Stomach (tissue), 8 donors: ENCODE measurements at regions not wholly inside any gene's neighbourhood (a gene's known extent, or its start where the extent isn't known, plus 50 kb on each side); places are given as distances from the start of the nearest gene placed in this dataset.

Experiments used
- DNase-seq, 2 donors: peaks; one replicate each; pipeline versions ENCODE4 v3.0.0 to v3.0.0-alpha.2; 2013 to 2019
- H3K27ac ChIP-seq, 5 donors: fragments of 200-600 bp in 4 of 5; sonication (generic) in 4 of 5; one replicate each; pipeline ENCODE4 v1.5.1; 2013 to 2019; ENCODE audit warnings: mild to moderate bottlenecking in 1 of 5, moderate library complexity in 1 of 5
- H3K27me3 ChIP-seq, 3 donors: fragments of 200-600 bp; sonication (generic); one replicate each; pipeline ENCODE4 v1.5.1; 2017 to 2019; ENCODE audit warnings: mixed run types in 1 of 3
- H3K36me3 ChIP-seq, 4 donors: fragments of 200-600 bp; sonication (generic); 1 replicate in 3 of 4; 2 replicates in 1 of 4; pipeline ENCODE4 v1.5.1; 2016 to 2019
- H3K4me1 ChIP-seq, 4 donors: fragments of 200-600 bp; sonication (generic); one replicate each; pipeline ENCODE4 v1.5.1; 2016 to 2019
- H3K4me3 ChIP-seq, 4 donors: fragments of 200-600 bp; sonication (generic) in 3 of 4; one replicate each; pipeline ENCODE4 v1.5.1; 2016 to 2019; ENCODE audit warnings: mild to moderate bottlenecking in 1 of 4
- H3K9me3 ChIP-seq, 4 donors: fragments of 200-600 bp; sonication (generic); one replicate each; pipeline ENCODE4 v1.5.1; 2016 to 2019
- EP300 ChIP-seq: sonication (generic); formaldehyde crosslinking; IDR thresholded peaks from one replicate; pipeline ENCODE4 v1.6.1; 2017; ENCODE audit warnings: antibody characterized with exemption
- POLR2A ChIP-seq, 4 donors: fragments of 450-650 bp; IDR thresholded peaks; one replicate each; pipeline ENCODE4 v1.6.1; 2016; ENCODE audit warnings: antibody characterized with exemption in 4 of 4, control low read depth in 2 of 4, mild to moderate bottlenecking in 1 of 4, moderate library complexity in 1 of 4
- POLR2AphosphoS5 ChIP-seq, 3 donors: sonication (generic); formaldehyde crosslinking; IDR thresholded peaks; one replicate each; pipeline ENCODE4 v1.6.1; 2016; ENCODE audit warnings: antibody characterized with exemption in 3 of 3
- WGBS, 5 donors: extraction: QIAGEN DNeasy Blood & Tissue Kit in 3 of 5; methylation state at CpG; one replicate each; pipeline versions ENCODE4 v1.1.5 to v1.1.7; 2013 to 2018; 5-methylcytosine and 5-hydroxymethylcytosine counted together
- intact Hi-C: fragments of 100-400 bp; cut with DNase I; formaldehyde crosslinking; loops from one replicate; pipeline ENCODE4 v1.15.1; 2023; ENCODE audit warnings: low total_unique reads
- TF ChIP-seq, protein P1 (sequence below), 7 experiments: fragments of 450-650 bp in 4 of 7; fragments of 200-600 bp in 3 of 7; sonication (generic) in 3 of 7; IDR thresholded peaks; one replicate each; pipeline ENCODE4 v1.5.1; 2016 to 2019; ENCODE audit warnings: antibody characterized with exemption in 7 of 7, control low read depth in 2 of 7, mild to moderate bottlenecking in 1 of 7
- donor health status: healthy with polysubstance abuse.
- donor health status: Bipolar disorder and iron deficiency.
- donor health status: healthy.

DNA sequence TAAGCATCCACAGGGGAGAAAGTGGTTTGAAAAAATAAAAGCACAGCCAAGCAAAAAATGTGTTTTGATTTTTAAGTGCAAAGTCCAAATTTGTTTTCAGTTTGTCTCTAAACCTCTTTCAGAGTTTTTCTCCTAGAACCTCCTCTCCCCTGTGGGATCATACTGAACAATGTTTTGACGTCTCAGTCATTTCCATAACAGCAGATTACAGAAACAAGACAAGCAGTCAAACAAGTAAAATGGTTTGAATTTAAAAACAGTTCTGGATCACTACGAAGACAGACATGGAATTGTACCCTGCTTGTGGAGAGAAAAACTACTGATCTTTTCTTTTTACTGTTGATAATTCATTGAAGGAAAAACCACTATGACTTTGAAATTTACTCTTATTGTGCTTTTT lies 245.7 kb upstream of the CNTN4 start:
- H3K36me3 ChIP-seq, result no peaks in the 10 kb centered on the region
- DNase-seq, result no peak
- intact Hi-C loops, result no loop called here
- H3K27ac ChIP-seq, result no peak overlapping the region
- no peaks in the 10 kb centered on the region for H3K9me3 ChIP-seq
- H3K4me1 ChIP-seq, result no peaks in the 10 kb centered on the region
- H3K4me3 ChIP-seq, result no peak overlapping the region
- whole genome bisulfite sequencing, 5 donors, result 51 to 67% (median 59%) methylated on average over 2 of the region's 2 CpGs
- no peaks in the 10 kb centered on the region for H3K27me3 ChIP-seq
- TF ChIP-seq, protein P1, sequence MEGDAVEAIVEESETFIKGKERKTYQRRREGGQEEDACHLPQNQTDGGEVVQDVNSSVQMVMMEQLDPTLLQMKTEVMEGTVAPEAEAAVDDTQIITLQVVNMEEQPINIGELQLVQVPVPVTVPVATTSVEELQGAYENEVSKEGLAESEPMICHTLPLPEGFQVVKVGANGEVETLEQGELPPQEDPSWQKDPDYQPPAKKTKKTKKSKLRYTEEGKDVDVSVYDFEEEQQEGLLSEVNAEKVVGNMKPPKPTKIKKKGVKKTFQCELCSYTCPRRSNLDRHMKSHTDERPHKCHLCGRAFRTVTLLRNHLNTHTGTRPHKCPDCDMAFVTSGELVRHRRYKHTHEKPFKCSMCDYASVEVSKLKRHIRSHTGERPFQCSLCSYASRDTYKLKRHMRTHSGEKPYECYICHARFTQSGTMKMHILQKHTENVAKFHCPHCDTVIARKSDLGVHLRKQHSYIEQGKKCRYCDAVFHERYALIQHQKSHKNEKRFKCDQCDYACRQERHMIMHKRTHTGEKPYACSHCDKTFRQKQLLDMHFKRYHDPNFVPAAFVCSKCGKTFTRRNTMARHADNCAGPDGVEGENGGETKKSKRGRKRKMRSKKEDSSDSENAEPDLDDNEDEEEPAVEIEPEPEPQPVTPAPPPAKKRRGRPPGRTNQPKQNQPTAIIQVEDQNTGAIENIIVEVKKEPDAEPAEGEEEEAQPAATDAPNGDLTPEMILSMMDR (IDR thresholded peaks at IDR 0.05), result no peak
- TF ChIP-seq POLR2AphosphoS5 (IDR thresholded peaks at IDR 0.05) (no peak), POLR2A (IDR thresholded peaks at IDR 0.05) (no peak), EP300 (no peak)

DNA sequence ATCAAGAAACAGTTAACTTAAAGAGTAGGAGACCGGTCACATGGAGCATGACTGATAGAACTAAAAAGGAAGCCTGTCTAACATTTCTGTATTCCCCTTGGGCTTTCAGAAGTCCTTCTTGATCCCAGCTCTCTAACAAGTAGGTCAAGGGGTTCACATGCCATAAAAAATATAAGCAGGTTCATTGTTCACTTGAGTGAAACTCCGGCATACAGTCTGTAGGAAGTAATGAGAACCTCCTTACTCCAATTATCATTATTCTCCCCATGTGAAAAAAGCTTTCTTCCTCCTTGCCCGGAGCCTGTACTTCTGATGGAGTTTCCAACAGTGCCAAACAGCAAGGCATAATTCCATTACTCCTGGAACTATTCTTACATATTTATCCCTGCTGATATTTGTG lies 242.8 kb upstream of the CNTN4 start:
- Histone ChIP-seq H3K36me3 (no peaks in the 10 kb centered on the region), H3K27me3 (no peaks in the 10 kb centered on the region), H3K27ac (no peak overlapping the region), H3K9me3 (no peaks in the 10 kb centered on the region), H3K4me1 (no peaks in the 10 kb centered on the region), H3K4me3 (no peak overlapping the region)
- intact Hi-C loops, result no loop called here
- DNase-seq, result no peak
- TF ChIP-seq POLR2AphosphoS5 (IDR thresholded peaks at IDR 0.05), result no peak
- no peak for TF ChIP-seq EP300
- TF ChIP-seq, protein P1 (IDR thresholded peaks at IDR 0.05), result no peak
- no peak for TF ChIP-seq POLR2A (IDR thresholded peaks at IDR 0.05)
- 74 to 86% (median 77%) methylated on average over 3 of the region's 3 CpGs for WGBS, 5 donors

DNA sequence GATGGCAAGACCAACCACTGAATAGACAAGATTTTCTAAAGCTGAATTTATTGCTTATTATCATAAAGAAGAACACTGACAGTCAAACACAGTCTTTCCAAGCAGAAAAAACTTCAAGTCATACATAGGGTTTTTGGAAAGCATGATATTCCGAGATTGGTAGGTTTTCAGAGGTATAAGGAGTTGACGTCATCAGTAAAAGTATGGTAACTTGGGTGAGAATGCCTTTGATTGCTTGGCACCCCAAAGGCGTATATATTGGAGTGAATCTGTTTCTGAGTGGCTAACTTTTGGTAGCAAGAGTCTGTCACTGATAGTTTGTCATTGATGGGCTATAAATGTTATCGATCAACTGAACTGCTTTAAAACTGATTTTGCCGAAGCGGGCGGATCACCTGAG lies 227.9 kb upstream of the CNTN4 start:
- Histone ChIP-seq H3K9me3 (peaks cover 0 to 17% (median 1%) of the 10 kb centered on the region in 4 donors), H3K27ac (no peak overlapping the region), H3K4me1 (no peaks in the 10 kb centered on the region), H3K36me3 (no peaks in the 10 kb centered on the region), H3K4me3 (no peak overlapping the region), H3K27me3 (no peaks in the 10 kb centered on the region)
- no peak for DNase-seq
- intact Hi-C loops, result no loop called here
- 91 to 95% (median 94%) methylated on average over 7 of the region's 7 CpGs for WGBS, 5 donors
- TF ChIP-seq POLR2AphosphoS5 (IDR thresholded peaks at IDR 0.05) (no peak), POLR2A (IDR thresholded peaks at IDR 0.05) (no peak), EP300 (no peak)

DNA sequence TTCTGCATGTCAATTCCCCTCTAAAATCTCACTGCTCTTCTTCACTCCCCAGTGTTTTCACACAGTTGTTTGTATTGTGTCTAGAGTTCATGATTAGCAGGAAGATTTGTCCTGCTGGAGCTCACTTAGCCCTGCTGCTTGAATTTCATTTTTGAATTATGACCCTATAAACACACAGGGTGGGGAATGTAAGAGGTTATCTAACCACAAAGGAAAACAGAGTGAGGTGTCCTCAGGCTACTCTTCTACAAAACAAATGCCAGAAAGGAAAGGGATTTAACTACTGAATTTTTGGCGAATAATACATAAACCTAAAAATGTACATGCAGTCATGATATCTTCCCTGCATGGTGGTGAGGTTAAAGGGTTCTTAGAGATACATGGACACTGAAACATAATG lies 215.1 kb upstream of the CNTN4 start:
- WGBS, 5 donors, result 55 to 73% (median 66%) methylated on average over 1 of the region's 1 CpG
- TF ChIP-seq, protein P1 (IDR thresholded peaks at IDR 0.05), result no peak
- TF ChIP-seq POLR2AphosphoS5 (IDR thresholded peaks at IDR 0.05), result no peak
- TF ChIP-seq EP300, result no peak
- TF ChIP-seq POLR2A (IDR thresholded peaks at IDR 0.05), result no peak
- H3K27ac ChIP-seq, result no peak overlapping the region
- H3K4me1 ChIP-seq, result no peaks in the 10 kb centered on the region
- H3K27me3 ChIP-seq, result no peaks in the 10 kb centered on the region
- H3K4me3 ChIP-seq, result no peak overlapping the region
- peaks cover 0 to 16% (median 3%) of the 10 kb centered on the region in 4 donors for H3K9me3 ChIP-seq
- no peak for DNase-seq
- no peaks in the 10 kb centered on the region for H3K36me3 ChIP-seq
- intact Hi-C loops, result no loop called here

DNA sequence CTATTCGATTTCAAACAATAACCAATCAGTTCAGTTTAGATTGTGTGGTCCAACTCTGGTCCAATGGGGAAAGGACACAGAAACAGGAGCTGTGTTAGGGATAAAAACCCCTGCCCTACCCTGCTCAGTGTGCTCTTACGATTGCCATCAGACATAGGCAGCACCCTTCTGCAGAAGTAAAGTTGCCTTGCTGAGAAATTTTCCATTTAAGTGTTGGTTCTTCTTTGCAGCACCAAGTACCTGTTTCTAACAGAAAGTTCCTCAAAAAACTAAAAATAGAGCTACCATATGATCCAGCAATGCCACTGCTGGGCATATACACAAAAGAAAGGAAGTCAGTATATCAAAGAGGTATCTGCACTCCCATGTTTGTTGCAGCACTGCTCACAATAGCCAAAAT lies 206.2 kb upstream of the CNTN4 start:
- no peaks in the 10 kb centered on the region for H3K27me3 ChIP-seq
- no peak for TF ChIP-seq POLR2AphosphoS5 (IDR thresholded peaks at IDR 0.05)
- no peak for TF ChIP-seq POLR2A (IDR thresholded peaks at IDR 0.05)
- TF ChIP-seq EP300, result no peak
- TF ChIP-seq, protein P1 (IDR thresholded peaks at IDR 0.05), result no peak
- 57 to 73% (median 66%) methylated on average over 2 of the region's 2 CpGs for WGBS, 5 donors
- peaks cover 3 to 59% (median 32%) of the 10 kb centered on the region in 4 donors for H3K9me3 ChIP-seq
- H3K36me3 ChIP-seq, result no peaks in the 10 kb centered on the region
- no peak for DNase-seq
- intact Hi-C loops, result no loop called here
- no peak overlapping the region for H3K4me3 ChIP-seq
- no peak overlapping the region for H3K27ac ChIP-seq
- no peaks in the 10 kb centered on the region for H3K4me1 ChIP-seq
